ENCODE measurements at regions not wholly inside any gene's neighbourhood (a gene's known extent, or its start where the extent isn't known, plus 50 kb on each side); places are given as distances from the start of the nearest gene placed in this dataset.

DNA sequence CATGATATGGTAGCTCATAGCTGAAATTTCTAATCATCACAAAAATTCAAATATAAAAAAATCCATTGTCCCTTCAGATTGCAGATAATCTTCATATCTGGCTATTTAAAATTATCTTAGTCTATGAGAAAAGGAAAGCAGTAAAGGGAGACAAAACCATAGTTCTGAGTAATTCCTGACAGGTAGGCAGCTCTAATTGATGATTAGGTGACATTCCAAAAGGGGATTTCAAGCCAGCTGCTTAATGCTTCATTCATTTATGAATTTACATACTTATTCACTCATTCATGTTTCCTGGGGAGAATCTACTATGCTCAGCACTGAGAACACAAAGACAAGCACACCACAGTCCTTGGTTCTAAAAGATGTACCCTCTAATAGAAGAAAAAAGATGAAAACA is 437.1 kb downstream of the COL12A1 start:
- Histone ChIP-seq H2AFZ (ENCODE audit: insufficient read depth, low read depth, low read length, poor library complexity, severe bottlenecking) (no peak overlapping the region), H3K36me3 (replicated peaks in 1 of 2; ENCODE audit: control extremely low read depth in 1 of 2, control insufficient read depth in 1 of 2, extremely low read depth in 1 of 2, insufficient read depth in 2 of 2, low read length in 1 of 2) (no peaks in the 10 kb centered on the region), H3K4me3 (ENCODE audit: control extremely low read depth in 1 of 5, extremely low read depth in 1 of 5, insufficient read depth in 1 of 5, low read depth in 2 of 5, low read length in 4 of 5) (no peak overlapping the region), H3K27me3 (replicated peaks in 1 of 4; ENCODE audit: control extremely low read depth in 1 of 4, control insufficient read depth in 3 of 4, insufficient read depth in 4 of 4, low read length in 3 of 4) (no peaks in the 10 kb centered on the region), H3K27ac (ENCODE audit: low read length in 2 of 2) (no peak overlapping the region), H3K9ac (ENCODE audit: low read length) (no peak overlapping the region), H4K20me1 (ENCODE audit: control insufficient read depth, insufficient read depth, low read length, poor library complexity, severe bottlenecking) (no peaks in the 10 kb centered on the region), H3K79me2 (ENCODE audit: control insufficient read depth, insufficient read depth, low read length) (no peaks in the 10 kb centered on the region), H3K9me3 (ENCODE audit: control extremely low read depth in 1 of 3, control insufficient read depth in 2 of 3, insufficient read depth in 1 of 3, low read length in 2 of 3) (no peaks in the 10 kb centered on the region), H3K4me2 (replicated peaks; ENCODE audit: low read depth, low read length, poor library complexity, severe bottlenecking) (no peak overlapping the region), H3K4me1 (ENCODE audit: control insufficient read depth in 2 of 2, insufficient read depth in 2 of 2, low read length in 2 of 2) (no peaks in the 10 kb centered on the region)
- Mint-ChIP-seq H3K27ac (no peak overlapping the region), H3K27me3 (no peaks in the 10 kb centered on the region), H3K9me3 (ENCODE audit: insufficient read depth) (no peaks in the 10 kb centered on the region), H3K4me3 (no peak overlapping the region), H3K4me1 (no peaks in the 10 kb centered on the region)
- no peak for TF ChIP-seq EZH2 (IDR thresholded peaks at IDR 0.05; ENCODE audit: borderline replicate concordance, insufficient read depth, low read depth, low read length, poor library complexity, severe bottlenecking)
- TF ChIP-seq, protein P1, sequence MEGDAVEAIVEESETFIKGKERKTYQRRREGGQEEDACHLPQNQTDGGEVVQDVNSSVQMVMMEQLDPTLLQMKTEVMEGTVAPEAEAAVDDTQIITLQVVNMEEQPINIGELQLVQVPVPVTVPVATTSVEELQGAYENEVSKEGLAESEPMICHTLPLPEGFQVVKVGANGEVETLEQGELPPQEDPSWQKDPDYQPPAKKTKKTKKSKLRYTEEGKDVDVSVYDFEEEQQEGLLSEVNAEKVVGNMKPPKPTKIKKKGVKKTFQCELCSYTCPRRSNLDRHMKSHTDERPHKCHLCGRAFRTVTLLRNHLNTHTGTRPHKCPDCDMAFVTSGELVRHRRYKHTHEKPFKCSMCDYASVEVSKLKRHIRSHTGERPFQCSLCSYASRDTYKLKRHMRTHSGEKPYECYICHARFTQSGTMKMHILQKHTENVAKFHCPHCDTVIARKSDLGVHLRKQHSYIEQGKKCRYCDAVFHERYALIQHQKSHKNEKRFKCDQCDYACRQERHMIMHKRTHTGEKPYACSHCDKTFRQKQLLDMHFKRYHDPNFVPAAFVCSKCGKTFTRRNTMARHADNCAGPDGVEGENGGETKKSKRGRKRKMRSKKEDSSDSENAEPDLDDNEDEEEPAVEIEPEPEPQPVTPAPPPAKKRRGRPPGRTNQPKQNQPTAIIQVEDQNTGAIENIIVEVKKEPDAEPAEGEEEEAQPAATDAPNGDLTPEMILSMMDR (IDR thresholded peaks at IDR 0.05), result no peak
- intact Hi-C loops (cut with micrococcal nuclease), result no loop called here
- ChIA-PET POLR2A (no interaction called here), CTCF (no interaction called here)
- ATAC-seq (ENCODE audit: low read depth), result no peak
- no peak for DNase-seq

- no peaks in the 10 kb centered on the region for H4K20me1 ChIP-seq (ENCODE audit: control insufficient read depth, insufficient read depth, low read length, poor library complexity, severe bottlenecking)
- Mint-ChIP-seq H3K27me3 (no peaks in the 10 kb centered on the region), H3K9me3 (ENCODE audit: insufficient read depth) (no peaks in the 10 kb centered on the region), H3K4me1 (no peaks in the 10 kb centered on the region), H3K27ac (no peak overlapping the region), H3K4me3 (no peak overlapping the region)
- H3K4me1 ChIP-seq (ENCODE audit: control insufficient read depth in 2 of 2, insufficient read depth in 2 of 2, low read length in 2 of 2), result no peaks in the 10 kb centered on the region
- no peak overlapping the region for H3K4me2 ChIP-seq (replicated peaks; ENCODE audit: low read depth, low read length, poor library complexity, severe bottlenecking)
- intact Hi-C loops (cut with micrococcal nuclease), result no loop called here
- ChIA-PET POLR2A (no interaction called here), CTCF (no interaction called here)
- no peak overlapping the region for H3K4me3 ChIP-seq (ENCODE audit: control extremely low read depth in 1 of 5, extremely low read depth in 1 of 5, insufficient read depth in 1 of 5, low read depth in 2 of 5, low read length in 4 of 5)
- ATAC-seq (ENCODE audit: low read depth) (no peak), DNase-seq (no peak)
- 79% methylated on average over 3 of the region's 3 CpGs for WGBS (ENCODE audit: insufficient coverage)
- H3K79me2 ChIP-seq (ENCODE audit: control insufficient read depth, insufficient read depth, low read length), result no peaks in the 10 kb centered on the region
- H3K27ac ChIP-seq (ENCODE audit: low read length in 2 of 2), result no peak overlapping the region
- no peaks in the 10 kb centered on the region for H3K9me3 ChIP-seq (ENCODE audit: control extremely low read depth in 1 of 3, control insufficient read depth in 2 of 3, insufficient read depth in 1 of 3, low read length in 2 of 3)
- no peaks in the 10 kb centered on the region for H3K36me3 ChIP-seq (replicated peaks in 1 of 2; ENCODE audit: control extremely low read depth in 1 of 2, control insufficient read depth in 1 of 2, extremely low read depth in 1 of 2, insufficient read depth in 2 of 2, low read length in 1 of 2)
- H2AFZ ChIP-seq (ENCODE audit: insufficient read depth, low read depth, low read length, poor library complexity, severe bottlenecking), result no peak overlapping the region
- TF ChIP-seq, protein P1 (IDR thresholded peaks at IDR 0.05), result no peak
- TF ChIP-seq EZH2 (IDR thresholded peaks at IDR 0.05; ENCODE audit: borderline replicate concordance, insufficient read depth, low read depth, low read length, poor library complexity, severe bottlenecking), result no peak
- H3K9ac ChIP-seq (ENCODE audit: low read length), result no peak overlapping the region
- no peaks in the 10 kb centered on the region for H3K27me3 ChIP-seq (replicated peaks in 1 of 4; ENCODE audit: control extremely low read depth in 1 of 4, control insufficient read depth in 3 of 4, insufficient read depth in 4 of 4, low read length in 3 of 4)
Observed at GRCh38 chr6:74768120-74768519, 437.7 kb downstream of the COL12A1 start.
